Upper lobe of right lung (tissue), 1 donor: ENCODE measurements at regions not wholly inside any gene's neighbourhood (a gene's known extent, or its start where the extent isn't known, plus 50 kb on each side); places are given as distances from the start of the nearest gene placed in this dataset.

Source experiments
- ATAC-seq: fragments of 200-7000 bp; cut with Tn5 transposase; one replicate; pipeline ENCODE4 v1.9.1; 2020; ENCODE audit warnings: mild to moderate bottlenecking, moderate library complexity
- DNase-seq: peaks from one replicate; pipeline ENCODE4 v3.0.0-alpha.2; 2020
- H3K27ac ChIP-seq: fragments of 200-600 bp; one replicate; pipeline ENCODE4 v1.8.0; 2022
- H3K27me3 ChIP-seq: fragments of 200-600 bp; one replicate; pipeline ENCODE4 v1.8.0; 2022; ENCODE audit warnings: mild to moderate bottlenecking
- H3K36me3 ChIP-seq: fragments of 200-600 bp; one replicate; pipeline ENCODE4 v1.8.0; 2022
- H3K4me1 ChIP-seq: fragments of 200-600 bp; one replicate; pipeline ENCODE4 v1.8.0; 2022
- H3K4me3 ChIP-seq: fragments of 200-600 bp; one replicate; pipeline ENCODE4 v1.8.0; 2022; ENCODE audit warnings: mild to moderate bottlenecking
- H3K9me3 ChIP-seq: fragments of 200-600 bp; one replicate; pipeline ENCODE4 v1.8.0; 2022
- intact Hi-C: fragments of 100-400 bp; cut with DNase I; formaldehyde crosslinking; loops from one replicate; pipeline ENCODE4 v1.11.0; 2022
- TF ChIP-seq, protein P1 (sequence below): fragments of 200-600 bp; IDR thresholded peaks from one replicate; pipeline ENCODE4 v1.8.0; 2022; ENCODE audit warnings: antibody characterized with exemption
- donor health status: DM: no; HTN: yes; CAD: no; lungs with severe emphysema.

DNA sequence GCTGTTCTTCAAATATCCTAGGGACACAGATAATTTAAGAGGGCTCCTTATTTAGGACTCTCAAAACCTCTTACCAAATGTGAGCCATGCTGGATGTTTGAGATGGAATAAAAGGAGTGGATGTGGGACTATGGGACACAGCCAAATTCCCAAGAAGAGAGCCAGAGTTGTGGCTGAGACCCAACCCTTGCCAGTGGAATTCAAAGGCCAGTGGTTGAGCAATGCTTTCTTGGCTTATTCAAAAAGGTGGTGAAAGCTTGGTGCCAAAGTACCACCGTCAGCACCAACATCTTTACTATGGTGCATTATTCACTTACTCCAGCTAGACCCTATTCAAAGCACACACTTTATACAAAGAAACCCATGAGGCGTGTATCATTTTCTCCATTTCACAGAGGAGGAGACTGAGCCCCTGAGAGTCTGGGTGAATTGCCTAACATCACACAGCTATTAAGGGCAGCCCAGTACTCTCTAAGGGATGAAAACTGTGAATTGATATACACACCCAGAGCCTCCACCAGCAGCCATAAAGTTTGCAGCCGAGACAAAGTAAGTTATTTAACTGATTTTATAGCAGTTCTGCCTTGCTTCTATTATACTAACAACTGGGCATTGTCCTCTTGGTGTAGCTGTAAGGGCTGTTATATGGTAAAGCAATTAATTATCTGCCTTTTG lies 391.7 kb downstream of the ACTL7B start:
- H3K27ac ChIP-seq = no peak overlapping the region
- TF ChIP-seq, protein P1, sequence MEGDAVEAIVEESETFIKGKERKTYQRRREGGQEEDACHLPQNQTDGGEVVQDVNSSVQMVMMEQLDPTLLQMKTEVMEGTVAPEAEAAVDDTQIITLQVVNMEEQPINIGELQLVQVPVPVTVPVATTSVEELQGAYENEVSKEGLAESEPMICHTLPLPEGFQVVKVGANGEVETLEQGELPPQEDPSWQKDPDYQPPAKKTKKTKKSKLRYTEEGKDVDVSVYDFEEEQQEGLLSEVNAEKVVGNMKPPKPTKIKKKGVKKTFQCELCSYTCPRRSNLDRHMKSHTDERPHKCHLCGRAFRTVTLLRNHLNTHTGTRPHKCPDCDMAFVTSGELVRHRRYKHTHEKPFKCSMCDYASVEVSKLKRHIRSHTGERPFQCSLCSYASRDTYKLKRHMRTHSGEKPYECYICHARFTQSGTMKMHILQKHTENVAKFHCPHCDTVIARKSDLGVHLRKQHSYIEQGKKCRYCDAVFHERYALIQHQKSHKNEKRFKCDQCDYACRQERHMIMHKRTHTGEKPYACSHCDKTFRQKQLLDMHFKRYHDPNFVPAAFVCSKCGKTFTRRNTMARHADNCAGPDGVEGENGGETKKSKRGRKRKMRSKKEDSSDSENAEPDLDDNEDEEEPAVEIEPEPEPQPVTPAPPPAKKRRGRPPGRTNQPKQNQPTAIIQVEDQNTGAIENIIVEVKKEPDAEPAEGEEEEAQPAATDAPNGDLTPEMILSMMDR = no peak
- intact Hi-C loops = no loop called here
- no peaks in the 10 kb centered on the region for H3K27me3 ChIP-seq
- H3K9me3 ChIP-seq = no peaks in the 10 kb centered on the region
- ATAC-seq = no peak
- no peaks in the 10 kb centered on the region for H3K4me1 ChIP-seq
- H3K36me3 ChIP-seq = no peaks in the 10 kb centered on the region
- no peak for DNase-seq
- H3K4me3 ChIP-seq = no peak overlapping the region

DNA sequence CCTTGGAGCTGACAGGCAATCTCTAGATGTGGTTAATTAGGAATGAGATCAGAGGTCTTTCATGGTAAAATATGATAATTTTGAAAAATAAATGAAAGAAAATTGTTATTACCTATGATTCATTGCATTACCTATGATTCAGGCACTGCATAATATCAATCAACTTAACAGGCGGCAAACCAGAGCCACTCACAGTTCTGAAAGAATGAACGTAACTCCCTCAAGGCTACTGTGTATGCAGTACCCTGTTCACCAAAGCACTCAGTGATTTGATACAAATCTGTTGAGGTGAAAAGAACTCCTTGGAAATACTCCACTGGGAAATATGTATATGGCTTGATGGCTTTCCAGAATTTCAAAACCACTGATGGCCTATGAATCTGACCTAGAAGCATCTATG lies 398.9 kb downstream of the ACTL7B start:
- H3K27me3 ChIP-seq = no peaks in the 10 kb centered on the region
- no peak overlapping the region for H3K27ac ChIP-seq
- DNase-seq (no peak), ATAC-seq (no peak)
- TF ChIP-seq, protein P1 = no peak
- no peaks in the 10 kb centered on the region for H3K9me3 ChIP-seq
- intact Hi-C loops = no loop called here
- no peaks in the 10 kb centered on the region for H3K36me3 ChIP-seq
- no peaks in the 10 kb centered on the region for H3K4me1 ChIP-seq
- H3K4me3 ChIP-seq = no peak overlapping the region

DNA sequence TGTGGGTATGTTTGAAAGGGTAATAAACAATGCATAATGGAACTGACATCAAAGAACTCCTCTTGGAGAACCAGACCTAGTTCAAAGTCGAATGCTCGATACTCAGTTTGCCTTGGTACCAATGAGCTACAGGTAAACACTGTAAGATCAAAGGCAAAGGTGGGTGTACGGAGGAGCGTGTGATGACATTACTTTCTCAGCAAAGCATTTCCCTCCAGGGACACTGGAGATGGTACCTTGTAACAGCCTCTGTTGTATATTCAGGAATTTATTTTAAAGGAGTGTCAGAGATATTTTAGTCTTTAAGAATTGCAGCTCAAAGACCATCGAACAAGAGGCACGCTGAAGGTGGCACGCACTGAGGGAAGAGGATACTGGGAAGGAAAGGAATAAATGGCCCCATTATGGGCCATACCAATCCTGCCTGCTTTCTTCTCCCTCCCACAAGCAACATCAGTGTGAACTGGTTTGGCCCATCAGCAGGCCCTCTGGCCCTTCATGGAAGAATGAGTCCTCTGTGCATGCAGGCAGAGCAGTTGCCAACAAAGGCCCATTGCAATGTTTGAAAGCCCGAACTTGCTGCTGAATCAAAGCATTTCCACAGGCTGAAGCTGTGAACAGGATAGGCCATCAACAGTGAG lies 410.2 kb downstream of the ACTL7B start:
- TF ChIP-seq, protein P1 = no peak
- intact Hi-C loops = no loop called here
- no peaks in the 10 kb centered on the region for H3K36me3 ChIP-seq
- ATAC-seq = no peak
- DNase-seq = no peak
- no peaks in the 10 kb centered on the region for H3K9me3 ChIP-seq
- H3K27ac ChIP-seq = no peak overlapping the region
- H3K27me3 ChIP-seq = no peaks in the 10 kb centered on the region
- H3K4me3 ChIP-seq = no peak overlapping the region
- no peaks in the 10 kb centered on the region for H3K4me1 ChIP-seq

DNA sequence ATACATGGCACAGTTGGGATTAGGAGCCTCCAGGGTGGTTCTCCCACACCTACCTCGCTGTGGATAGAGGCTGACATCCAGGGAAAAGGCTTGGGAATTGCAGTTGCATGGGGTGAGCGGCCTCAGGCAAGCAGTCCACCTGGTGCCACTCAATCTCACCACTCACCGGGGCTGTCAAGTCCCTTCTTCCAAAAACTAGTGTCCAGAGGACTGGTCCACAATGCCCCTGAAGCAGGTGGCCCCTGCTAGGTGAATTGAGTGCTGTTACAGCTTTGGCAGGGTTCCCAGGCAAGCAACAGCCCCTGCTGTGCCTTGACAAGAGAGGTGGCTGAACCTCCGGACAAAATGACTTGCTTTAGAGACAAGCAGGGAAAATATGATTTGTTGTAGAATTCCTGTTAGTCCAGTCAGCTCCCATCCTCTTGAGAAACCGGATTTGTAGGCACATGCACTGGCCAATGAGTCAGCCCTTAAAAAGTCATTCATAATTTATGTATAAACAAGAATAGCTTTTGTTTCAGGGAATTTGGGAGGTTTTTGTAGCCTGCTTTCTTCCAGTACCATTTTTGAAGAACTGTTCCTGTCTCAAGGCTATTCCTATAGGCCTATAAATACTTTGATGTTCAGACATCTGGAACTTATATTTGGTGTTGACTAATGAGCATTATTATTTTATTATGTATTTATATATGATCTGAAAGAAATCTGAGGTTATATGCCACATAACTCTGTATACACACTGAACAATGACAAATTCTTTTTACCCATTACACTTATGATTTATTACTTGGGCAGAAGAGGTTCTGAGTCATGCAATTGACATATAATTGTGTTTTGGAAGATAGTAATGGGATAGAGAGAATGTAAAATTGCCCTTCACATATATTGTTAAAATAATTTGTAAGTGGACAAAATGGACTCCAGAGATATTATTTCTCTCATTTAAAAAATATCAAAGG lies 411.1 kb downstream of the ACTL7B start:
- no peak for ATAC-seq
- no peak for DNase-seq
- no peaks in the 10 kb centered on the region for H3K36me3 ChIP-seq
- no peak overlapping the region for H3K27ac ChIP-seq
- H3K27me3 ChIP-seq = no peaks in the 10 kb centered on the region
- intact Hi-C loops = no loop called here
- H3K4me1 ChIP-seq = no peaks in the 10 kb centered on the region
- no peaks in the 10 kb centered on the region for H3K9me3 ChIP-seq
- no peak overlapping the region for H3K4me3 ChIP-seq
- TF ChIP-seq, protein P1 = no peak

DNA sequence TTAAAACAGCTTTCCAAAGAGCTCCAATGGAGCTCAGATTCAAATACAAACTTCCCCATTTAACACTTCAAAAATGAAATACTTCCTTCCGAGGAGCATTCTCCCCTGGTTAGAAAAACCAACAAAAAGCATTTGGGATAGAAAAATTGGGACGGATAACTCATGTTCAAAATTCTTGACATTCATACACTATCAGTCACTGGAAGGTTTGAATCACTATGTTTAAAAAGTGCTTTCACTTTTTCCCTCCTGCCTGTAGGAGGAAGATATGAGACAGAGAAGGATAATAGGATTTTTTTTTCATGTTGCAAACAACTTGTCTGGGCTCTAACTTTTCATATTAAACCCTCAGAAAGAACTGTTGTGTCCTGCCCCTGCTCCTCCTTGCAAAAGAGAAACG lies 412.0 kb downstream of the ACTL7B start:
- TF ChIP-seq, protein P1 = no peak
- DNase-seq (no peak), ATAC-seq (no peak)
- Histone ChIP-seq H3K9me3 (no peaks in the 10 kb centered on the region), H3K4me3 (no peak overlapping the region), H3K36me3 (no peaks in the 10 kb centered on the region), H3K27me3 (no peaks in the 10 kb centered on the region), H3K27ac (no peak overlapping the region), H3K4me1 (no peaks in the 10 kb centered on the region)
- intact Hi-C loops = no loop called here
